Activated B cell treated with CpG ODN at 0.5 μM for 24 hours (primary cell): ENCODE measurements at regions not wholly inside any gene's neighbourhood (a gene's known extent, or its start where the extent isn't known, plus 50 kb on each side); places are given as distances from the start of the nearest gene placed in this dataset.

Source experiments
- ATAC-seq: fragments of 200-7000 bp; cut with Tn5 transposase; one replicate; pipeline ENCODE4 v1.10.0; 2021; ENCODE audit warnings: low read depth, mild to moderate bottlenecking, moderate library complexity
- CTCF ChIA-PET: fragments of 350-600 bp; sonication (Branson Sonifier 250); formaldehyde crosslinking; loops from one replicate; lab custom pipeline; 2021; ENCODE audit warnings: antibody characterized with exemption; lab: Charles Lee
- POLR2A ChIA-PET: fragments of 350-600 bp; sonication (Branson Sonifier 250); formaldehyde crosslinking; loops from one replicate; lab custom pipeline; 2021; ENCODE audit warnings: antibody characterized with exemption; lab: Charles Lee
- DNase-seq: peaks from one replicate; pipeline ENCODE4 v3.0.0; 2022
- H3K27ac Mint-ChIP-seq: one replicate; pipeline ENCODE4 v1.8.0; 2020; ENCODE audit warnings: mixed read lengths
- H3K27me3 Mint-ChIP-seq: one replicate; pipeline ENCODE4 v1.8.0; 2021; ENCODE audit warnings: mixed read lengths
- H3K36me3 Mint-ChIP-seq: one replicate; pipeline ENCODE4 v1.8.0; 2021; ENCODE audit warnings: low read depth, mixed read lengths
- H3K4me1 Mint-ChIP-seq: one replicate; pipeline ENCODE4 v1.8.0; 2021; ENCODE audit warnings: mixed read lengths
- H3K4me3 Mint-ChIP-seq: one replicate; pipeline ENCODE4 v1.8.0; 2020; ENCODE audit warnings: mild to moderate bottlenecking, mixed read lengths
- H3K9me3 Mint-ChIP-seq: one replicate; pipeline ENCODE4 v1.8.0; 2020; ENCODE audit warnings: mixed read lengths
- CTCF ChIP-seq: fragments of 200-600 bp; IDR thresholded peaks from one replicate; pipeline ENCODE4 v1.8.0; 2022; ENCODE audit warnings: antibody characterized with exemption, mild to moderate bottlenecking
- intact Hi-C: fragments of 100-400 bp; cut with micrococcal nuclease; formaldehyde crosslinking; loops from one replicate; pipeline ENCODE4 v1.15.1; 2024

GRCh38 chr1:55720261-55720660 lies 505.1 kb upstream of the USP24 start:
- intact Hi-C loops = no loop called here
- POLR2A ChIA-PET = no interaction called here
- H3K27ac Mint-ChIP-seq = no peak overlapping the region

GRCh38 chr1:55718758-55719671 lies 503.9 kb upstream of the USP24 start:
- no peak for TF ChIP-seq CTCF
- intact Hi-C loops = no loop called here
- no peak for DNase-seq
- ATAC-seq = no peak
- H3K9me3 Mint-ChIP-seq = no peaks in the 10 kb centered on the region
- peaks cover 4% of the 10 kb centered on the region for H3K27me3 Mint-ChIP-seq
- no peaks in the 10 kb centered on the region for H3K36me3 Mint-ChIP-seq
- POLR2A ChIA-PET = no interaction called here
- H3K4me1 Mint-ChIP-seq = no peaks in the 10 kb centered on the region
- CTCF ChIA-PET = no interaction called here
- no peak overlapping the region for H3K27ac Mint-ChIP-seq
- no peak overlapping the region for H3K4me3 Mint-ChIP-seq

More at GRCh38 chr1:55720261-55720660, 505.1 kb upstream of the USP24 start:
- Mint-ChIP-seq H3K27me3 (peaks cover 4% of the 10 kb centered on the region), H3K36me3 (no peaks in the 10 kb centered on the region), H3K4me3 (no peak overlapping the region), H3K9me3 (no peaks in the 10 kb centered on the region), H3K4me1 (no peaks in the 10 kb centered on the region)
- DNase-seq (no peak), ATAC-seq (no peak)
- CTCF ChIA-PET = no interaction called here
- no peak for TF ChIP-seq CTCF

- no peak for TF ChIP-seq CTCF
- H3K4me3 Mint-ChIP-seq = no peak overlapping the region
- ChIA-PET POLR2A (no interaction called here), CTCF (interaction anchor here (1.3 kb wide), 1 partner anchor 9 kb away, joined by 4 read pairs; no protein-coding TSS in a partner anchor)
- H3K36me3 Mint-ChIP-seq = no peaks in the 10 kb centered on the region
- no peaks in the 10 kb centered on the region for H3K9me3 Mint-ChIP-seq
- intact Hi-C loops = no loop called here
- no peak overlapping the region for H3K27ac Mint-ChIP-seq
- peaks cover 4% of the 10 kb centered on the region for H3K27me3 Mint-ChIP-seq
- DNase-seq (no peak), ATAC-seq (no peak)
- no peaks in the 10 kb centered on the region for H3K4me1 Mint-ChIP-seq
Observed at GRCh38 chr1:55717111-55717510, 501.9 kb upstream of the USP24 start.

- H3K4me1 Mint-ChIP-seq = no peaks in the 10 kb centered on the region
- DNase-seq (no peak), ATAC-seq (no peak)
- H3K9me3 Mint-ChIP-seq = no peaks in the 10 kb centered on the region
- TF ChIP-seq CTCF = no peak
- no peak overlapping the region for H3K27ac Mint-ChIP-seq
- CTCF ChIA-PET = interaction anchor here (1.3 kb wide), 1 partner anchor 9 kb away, joined by 4 read pairs; no protein-coding TSS in a partner anchor
- intact Hi-C loops = no loop called here
- peaks cover 4% of the 10 kb centered on the region for H3K27me3 Mint-ChIP-seq
- no peaks in the 10 kb centered on the region for H3K36me3 Mint-ChIP-seq
- POLR2A ChIA-PET = no interaction called here
- H3K4me3 Mint-ChIP-seq = no peak overlapping the region
Observed at GRCh38 chr1:55716610-55717009, 501.4 kb upstream of the USP24 start.

GRCh38 chr1:55716151-55716550 lies 501.0 kb upstream of the USP24 start:
- POLR2A ChIA-PET = no interaction called here
- H3K9me3 Mint-ChIP-seq = no peaks in the 10 kb centered on the region
- H3K27ac Mint-ChIP-seq = no peak overlapping the region
- CTCF ChIA-PET = interaction anchor here (1.3 kb wide), 1 partner anchor 9 kb away, joined by 4 read pairs; no protein-coding TSS in a partner anchor
- no peak overlapping the region for H3K4me3 Mint-ChIP-seq
- H3K36me3 Mint-ChIP-seq = no peaks in the 10 kb centered on the region
- no peak for ATAC-seq
- intact Hi-C loops = no loop called here
- no peaks in the 10 kb centered on the region for H3K4me1 Mint-ChIP-seq
- TF ChIP-seq CTCF = no peak
- DNase-seq = no peak
- peaks cover 4% of the 10 kb centered on the region for H3K27me3 Mint-ChIP-seq
